ENCODE measurements at regions not wholly inside any gene's neighbourhood (a gene's known extent, or its start where the extent isn't known, plus 50 kb on each side); places are given as distances from the start of the nearest gene placed in this dataset.

DNA sequence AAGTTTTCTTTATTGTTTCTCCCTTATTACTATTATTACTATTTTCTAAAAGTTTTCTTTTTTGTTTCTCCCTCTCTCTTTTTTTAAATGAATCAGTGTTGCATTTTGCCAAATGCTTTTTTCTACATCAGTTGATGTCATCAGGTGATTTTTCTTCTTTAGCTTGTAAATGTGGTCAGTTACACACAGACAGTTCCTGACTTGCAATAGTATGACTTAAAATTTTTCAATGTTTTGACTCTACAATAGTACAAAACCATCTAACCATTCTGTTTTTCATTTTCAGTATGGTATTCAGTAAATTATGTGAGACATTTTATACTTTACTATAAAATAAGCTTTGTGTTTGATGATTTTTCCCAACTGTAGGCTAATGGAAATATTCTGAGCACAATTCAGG, 443.0 kb downstream of the GADD45G start:
- no peak for DNase-seq (ENCODE audit: low spot score)
- intact Hi-C loops (cut with micrococcal nuclease; ENCODE audit: unreplicated experiment) = no loop called here
- no peak overlapping the region for H3K4me3 ChIP-seq (ENCODE audit: low read depth, low read length, poor library complexity, severe bottlenecking)
- no peaks in the 10 kb centered on the region for H3K36me3 ChIP-seq (ENCODE audit: insufficient read depth, low read length, poor library complexity, severe bottlenecking)
- H3K27ac ChIP-seq (ENCODE audit: low read depth, low read length, poor library complexity, severe bottlenecking) = no peak overlapping the region
- H3K27me3 ChIP-seq (replicated peaks; ENCODE audit: insufficient read depth, low read depth, low read length, poor library complexity) = no peaks in the 10 kb centered on the region
- CTCF ChIA-PET = no interaction called here
- H3K9me3 ChIP-seq (ENCODE audit: low read depth, low read length, poor library complexity, severe bottlenecking) = no peaks in the 10 kb centered on the region
- BruUV-seq (replicated peaks) = no TSS peak
- TF ChIP-seq, protein P1, sequence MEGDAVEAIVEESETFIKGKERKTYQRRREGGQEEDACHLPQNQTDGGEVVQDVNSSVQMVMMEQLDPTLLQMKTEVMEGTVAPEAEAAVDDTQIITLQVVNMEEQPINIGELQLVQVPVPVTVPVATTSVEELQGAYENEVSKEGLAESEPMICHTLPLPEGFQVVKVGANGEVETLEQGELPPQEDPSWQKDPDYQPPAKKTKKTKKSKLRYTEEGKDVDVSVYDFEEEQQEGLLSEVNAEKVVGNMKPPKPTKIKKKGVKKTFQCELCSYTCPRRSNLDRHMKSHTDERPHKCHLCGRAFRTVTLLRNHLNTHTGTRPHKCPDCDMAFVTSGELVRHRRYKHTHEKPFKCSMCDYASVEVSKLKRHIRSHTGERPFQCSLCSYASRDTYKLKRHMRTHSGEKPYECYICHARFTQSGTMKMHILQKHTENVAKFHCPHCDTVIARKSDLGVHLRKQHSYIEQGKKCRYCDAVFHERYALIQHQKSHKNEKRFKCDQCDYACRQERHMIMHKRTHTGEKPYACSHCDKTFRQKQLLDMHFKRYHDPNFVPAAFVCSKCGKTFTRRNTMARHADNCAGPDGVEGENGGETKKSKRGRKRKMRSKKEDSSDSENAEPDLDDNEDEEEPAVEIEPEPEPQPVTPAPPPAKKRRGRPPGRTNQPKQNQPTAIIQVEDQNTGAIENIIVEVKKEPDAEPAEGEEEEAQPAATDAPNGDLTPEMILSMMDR (conservative IDR thresholded peaks at IDR 0.05; ENCODE audit: low read depth, low read length) = no peak
- TF ChIP-seq EZH2 (IDR thresholded peaks at IDR 0.05; ENCODE audit: borderline replicate concordance, low read depth, low read length, poor library complexity, severe bottlenecking) = no peak
- no peaks in the 10 kb centered on the region for H3K4me1 ChIP-seq (ENCODE audit: insufficient read depth, low read length, poor library complexity, severe bottlenecking)
- POLR2A ChIA-PET (ENCODE audit: low non-redundant PET) = no interaction called here

DNA sequence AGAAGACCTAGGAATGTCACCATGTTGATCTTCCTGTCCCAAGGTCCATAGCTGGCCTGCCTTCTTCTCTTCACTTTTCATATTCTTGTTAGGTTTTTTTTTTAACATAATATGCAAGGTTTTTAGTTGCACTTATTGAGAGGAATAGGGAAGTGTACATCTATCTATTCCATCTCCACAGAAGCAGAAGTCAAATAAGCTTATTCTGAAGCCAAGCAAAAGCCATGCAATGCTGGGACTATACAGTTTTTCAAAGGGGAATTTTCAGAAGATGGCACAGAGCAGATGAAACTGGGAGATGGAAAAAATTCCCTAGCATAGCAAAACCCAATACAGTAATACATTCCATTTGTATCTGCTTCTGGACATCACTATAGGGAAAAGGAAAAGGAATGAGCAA, 447.6 kb downstream of the GADD45G start:
- H3K27ac ChIP-seq (ENCODE audit: low read depth, low read length, poor library complexity, severe bottlenecking) = no peak overlapping the region
- no peaks in the 10 kb centered on the region for H3K9me3 ChIP-seq (ENCODE audit: low read depth, low read length, poor library complexity, severe bottlenecking)
- no peaks in the 10 kb centered on the region for H3K36me3 ChIP-seq (ENCODE audit: insufficient read depth, low read length, poor library complexity, severe bottlenecking)
- DNase-seq (ENCODE audit: low spot score) = no peak
- no TSS peak for BruUV-seq (replicated peaks)
- no peaks in the 10 kb centered on the region for H3K27me3 ChIP-seq (replicated peaks; ENCODE audit: insufficient read depth, low read depth, low read length, poor library complexity)
- H3K4me1 ChIP-seq (ENCODE audit: insufficient read depth, low read length, poor library complexity, severe bottlenecking) = no peaks in the 10 kb centered on the region
- POLR2A ChIA-PET (ENCODE audit: low non-redundant PET) = no interaction called here
- H3K4me3 ChIP-seq (ENCODE audit: low read depth, low read length, poor library complexity, severe bottlenecking) = no peak overlapping the region
- CTCF ChIA-PET = no interaction called here
- intact Hi-C loops (cut with micrococcal nuclease; ENCODE audit: unreplicated experiment) = no loop called here
- no peak for TF ChIP-seq EZH2 (IDR thresholded peaks at IDR 0.05; ENCODE audit: borderline replicate concordance, low read depth, low read length, poor library complexity, severe bottlenecking)
- TF ChIP-seq, protein P1 (conservative IDR thresholded peaks at IDR 0.05; ENCODE audit: low read depth, low read length) = no peak

DNA sequence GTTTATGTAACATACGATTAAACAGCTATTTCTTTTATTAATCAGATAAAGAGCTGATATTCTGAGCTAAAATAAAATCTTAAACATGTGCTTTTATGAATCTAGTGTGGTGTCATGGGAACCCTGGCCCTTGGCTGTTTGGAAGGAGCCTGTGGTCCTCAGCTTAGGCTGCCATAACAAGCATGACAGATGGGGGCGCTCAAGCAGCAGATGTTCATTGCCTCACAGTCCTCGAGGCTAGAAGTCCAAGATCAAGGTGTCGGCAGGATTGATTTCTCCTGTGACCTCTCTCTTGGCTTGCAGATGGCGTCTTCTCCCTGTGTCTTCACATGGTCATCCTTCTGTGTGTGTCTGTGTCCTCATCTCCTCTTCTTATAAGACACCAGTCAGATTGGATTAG, 448.2 kb downstream of the GADD45G start:
- ChIA-PET CTCF (no interaction called here), POLR2A (ENCODE audit: low non-redundant PET) (no interaction called here)
- no peaks in the 10 kb centered on the region for H3K9me3 ChIP-seq (ENCODE audit: low read depth, low read length, poor library complexity, severe bottlenecking)
- intact Hi-C loops (cut with micrococcal nuclease; ENCODE audit: unreplicated experiment) = no loop called here
- no peaks in the 10 kb centered on the region for H3K27me3 ChIP-seq (replicated peaks; ENCODE audit: insufficient read depth, low read depth, low read length, poor library complexity)
- no peak overlapping the region for H3K27ac ChIP-seq (ENCODE audit: low read depth, low read length, poor library complexity, severe bottlenecking)
- no peaks in the 10 kb centered on the region for H3K36me3 ChIP-seq (ENCODE audit: insufficient read depth, low read length, poor library complexity, severe bottlenecking)
- DNase-seq (ENCODE audit: low spot score) = peak; percentile 18
- H3K4me3 ChIP-seq (ENCODE audit: low read depth, low read length, poor library complexity, severe bottlenecking) = no peak overlapping the region
- BruUV-seq (replicated peaks) = no TSS peak
- no peaks in the 10 kb centered on the region for H3K4me1 ChIP-seq (ENCODE audit: insufficient read depth, low read length, poor library complexity, severe bottlenecking)
- no peak for TF ChIP-seq EZH2 (IDR thresholded peaks at IDR 0.05; ENCODE audit: borderline replicate concordance, low read depth, low read length, poor library complexity, severe bottlenecking)
- TF ChIP-seq, protein P1 (conservative IDR thresholded peaks at IDR 0.05; ENCODE audit: low read depth, low read length) = peak; percentile 46
